KG1 (cell line): ENCODE measurements at regions not wholly inside any gene's neighbourhood (a gene's known extent, or its start where the extent isn't known, plus 50 kb on each side); places are given as distances from the start of the nearest gene placed in this dataset.
"Not testable (repeated sequence)": the region's sequence is repeated elsewhere in the genome, so short reads cannot be mapped to it uniquely, and the experiment has no call there.

Experiments used
- DNase-seq: peaks from one replicate; lab custom pipeline; 2025; lab: John Stamatoyannopoulos, UW

GRCh38 chr6:3962291-3963280, 113.4 kb downstream of the FAM50B start:
- no peak for DNase-seq

GRCh38 chr6:3963426-3963825, 114.3 kb downstream of the FAM50B start:
- DNase-seq, result no peak

GRCh38 chr6:3965071-3965718, 113.7 kb downstream of the FAM217A start:
- no peak for DNase-seq

- no peak for DNase-seq
Measured at GRCh38 chr6:3966426-3966825, 112.5 kb downstream of the FAM217A start.

GRCh38 chr6:3970097-3970496, 108.8 kb downstream of the FAM217A start:
- no peak for DNase-seq

GRCh38 chr6:3973152-3973551, 105.8 kb downstream of the FAM217A start:
- not testable (repeated sequence) for DNase-seq

- peak; percentile 60 for DNase-seq
Measured at GRCh38 chr6:3977875-3978711, 100.8 kb downstream of the FAM217A start.

- not testable (repeated sequence) for DNase-seq
Measured at GRCh38 chr6:3978966-3979365, 100.0 kb downstream of the FAM217A start.

GRCh38 chr6:3981917-3982316, 97.0 kb downstream of the FAM217A start:
- DNase-seq, result no peak

GRCh38 chr6:3983778-3984177, 95.2 kb downstream of the FAM217A start:
- no peak for DNase-seq

- DNase-seq, result no peak
Measured at GRCh38 chr6:3984494-3984893, 94.4 kb downstream of the FAM217A start.

GRCh38 chr6:3986241-3986640, 92.7 kb downstream of the FAM217A start:
- DNase-seq, result no peak

- DNase-seq, result no peak
Measured at GRCh38 chr6:3987053-3987452, 91.9 kb downstream of the FAM217A start.

- no peak for DNase-seq
Measured at GRCh38 chr6:3987576-3987975, 91.4 kb downstream of the FAM217A start.

GRCh38 chr6:3990692-3991491, 88.0 kb downstream of the FAM217A start:
- DNase-seq, result no peak

- DNase-seq, result no peak
Measured at GRCh38 chr6:3991941-3992340, 87.0 kb downstream of the FAM217A start.

- no peak for DNase-seq
Measured at GRCh38 chr6:3996349-3996748, 82.6 kb downstream of the FAM217A start.

GRCh38 chr6:3997177-3997770, 81.7 kb downstream of the FAM217A start:
- DNase-seq, result no peak

- DNase-seq, result no peak
Measured at GRCh38 chr6:3999800-4000661, 78.9 kb downstream of the FAM217A start.

GRCh38 chr6:4004249-4004648, 74.7 kb downstream of the FAM217A start:
- DNase-seq, result no peak
